H9 (cell line): ENCODE measurements at regions not wholly inside any gene's neighbourhood (a gene's known extent, or its start where the extent isn't known, plus 50 kb on each side); places are given as distances from the start of the nearest gene placed in this dataset.

Experiments used
- DNase-seq: peaks from one replicate; pipeline ENCODE4 v3.0.0-alpha.2; 2017
- H2AFZ ChIP-seq: one replicate; pipeline ENCODE4 v1.6.1; 2013; ENCODE audit warnings: mild to moderate bottlenecking, low read length, control low read depth, moderate library complexity
- H2AK5ac ChIP-seq: 2 replicates; pipeline ENCODE4 v1.6.1; 2013; ENCODE audit warnings: low read length, control low read depth, mixed read lengths; ENCODE audit not compliant: insufficient read length
- H2BK120ac ChIP-seq: one replicate; pipeline ENCODE4 v1.6.1; 2013; ENCODE audit warnings: low read depth, mild to moderate bottlenecking, low read length, control low read depth, inconsistent platforms; ENCODE audit not compliant: poor library complexity, severe bottlenecking
- H2BK12ac ChIP-seq: 2 replicates; pipeline ENCODE4 v1.6.1; 2013; ENCODE audit warnings: low read length, control low read depth, mixed read lengths, low read depth; ENCODE audit not compliant: insufficient read length
- H2BK15ac ChIP-seq: 2 replicates; pipeline ENCODE4 v1.6.1; 2013; ENCODE audit warnings: low read depth, low read length, control low read depth
- H2BK20ac ChIP-seq: one replicate; pipeline ENCODE4 v1.6.1; 2013; ENCODE audit warnings: low read depth, mild to moderate bottlenecking, low read length, control low read depth, inconsistent platforms; ENCODE audit not compliant: poor library complexity, severe bottlenecking
- H2BK5ac ChIP-seq: 2 replicates; pipeline ENCODE4 v1.6.1; 2013; ENCODE audit warnings: low read length, control low read depth, mixed read lengths; ENCODE audit not compliant: insufficient read length
- H3K14ac ChIP-seq: 2 replicates; pipeline ENCODE4 v1.6.1; 2013; ENCODE audit warnings: low read length, control low read depth; ENCODE audit not compliant: insufficient read depth
- H3K18ac ChIP-seq: 2 replicates; pipeline ENCODE4 v1.6.1; 2013; ENCODE audit warnings: low read depth, mild to moderate bottlenecking, mixed read lengths, low read length, control low read depth; ENCODE audit not compliant: insufficient read length
- H3K23ac ChIP-seq: 2 replicates; pipeline ENCODE4 v1.6.1; 2013; ENCODE audit warnings: low read length, control low read depth, mixed read lengths, low read depth; ENCODE audit not compliant: insufficient read length
- H3K23me2 ChIP-seq: 2 replicates; pipeline ENCODE4 v1.6.1; 2013; ENCODE audit warnings: low read depth, mild to moderate bottlenecking, mixed read lengths, low read length, control low read depth; ENCODE audit not compliant: insufficient read length, poor library complexity, severe bottlenecking
- H3K27ac ChIP-seq: 2 replicates; pipeline ENCODE4 v1.5.1; 2013; ENCODE audit warnings: low read length, control low read depth, mixed read lengths, low read depth; ENCODE audit not compliant: insufficient read length
- H3K27me3 ChIP-seq: 2 replicates; pipeline ENCODE4 v1.6.1; 2013; ENCODE audit warnings: low read length, control low read depth, inconsistent platforms; ENCODE audit not compliant: insufficient read depth
- H3K4ac ChIP-seq: 2 replicates; pipeline ENCODE4 v1.6.1; 2013; ENCODE audit warnings: low read depth, mild to moderate bottlenecking, control low read depth, inconsistent platforms, low read length, moderate library complexity
- H3K4me1 ChIP-seq: 2 replicates; pipeline ENCODE4 v1.6.1; 2013; ENCODE audit warnings: low read length, control low read depth, inconsistent platforms; ENCODE audit not compliant: insufficient read depth
- H3K4me2 ChIP-seq: 2 replicates; pipeline ENCODE4 v1.6.1; 2013; ENCODE audit warnings: low read length, control low read depth, mixed read lengths; ENCODE audit not compliant: insufficient read length, insufficient read depth
- H3K56ac ChIP-seq: 2 replicates; pipeline ENCODE4 v1.6.1; 2013; ENCODE audit warnings: low read depth, mild to moderate bottlenecking, mixed read lengths, low read length, control low read depth; ENCODE audit not compliant: insufficient read length
- H3K79me1 ChIP-seq: 2 replicates; pipeline ENCODE4 v1.6.1; 2013; ENCODE audit warnings: low read depth, mild to moderate bottlenecking, moderate library complexity, low read length, control low read depth, inconsistent platforms; ENCODE audit not compliant: insufficient read depth, poor library complexity, severe bottlenecking
- H3K79me2 ChIP-seq: 2 replicates; pipeline ENCODE4 v1.6.1; 2013; ENCODE audit warnings: low read length, control low read depth, inconsistent platforms; ENCODE audit not compliant: insufficient read depth
- H3K9ac ChIP-seq: 2 replicates; pipeline ENCODE4 v1.6.1; 2013; ENCODE audit warnings: low read length, control low read depth, mixed read lengths; ENCODE audit not compliant: insufficient read length; ENCODE audit errors: extremely low read depth
- H3K9me3 ChIP-seq: one replicate; pipeline ENCODE4 v1.6.1; 2013; ENCODE audit warnings: low read depth, low read length, inconsistent platforms; ENCODE audit not compliant: control insufficient read depth
- H3T11ph ChIP-seq: one replicate; pipeline ENCODE4 v1.6.1; 2013; ENCODE audit warnings: mild to moderate bottlenecking, low read length, control low read depth, inconsistent platforms
- H4K20me1 ChIP-seq: one replicate; pipeline ENCODE4 v1.6.1; 2013; ENCODE audit not compliant: control insufficient read depth, insufficient read length, insufficient read depth
- H4K5ac ChIP-seq: 2 replicates; pipeline ENCODE4 v1.6.1; 2013; ENCODE audit warnings: low read depth, mild to moderate bottlenecking, mixed read lengths, low read length, control low read depth; ENCODE audit not compliant: insufficient read length
- H4K8ac ChIP-seq: replicated peaks from 2 replicates; pipeline ENCODE4 v1.6.1; 2013; ENCODE audit warnings: low read length, control low read depth, mixed read lengths, low read depth; ENCODE audit not compliant: insufficient read length
- H4K91ac ChIP-seq: 2 replicates; pipeline ENCODE4 v1.6.1; 2013; ENCODE audit warnings: low read depth, mild to moderate bottlenecking, moderate library complexity, mixed read lengths, low read length, control low read depth; ENCODE audit not compliant: insufficient read length
- H3K27ac Mint-ChIP-seq, 3 experiments: 2 replicates in 2 of 3; 3 replicates in 1 of 3; pipeline ENCODE4 v1.8.0; 2020 to 2021; ENCODE audit warnings: mixed read lengths in 3 of 3, mild to moderate bottlenecking in 1 of 3, moderate library complexity in 1 of 3
- H3K27me3 Mint-ChIP-seq: 2 replicates; pipeline ENCODE4 v1.8.0; 2021; ENCODE audit warnings: low read depth, mild to moderate bottlenecking, moderate library complexity, mixed read lengths
- H3K36me3 Mint-ChIP-seq, 3 experiments: 2 replicates in 2 of 3; 3 replicates in 1 of 3; pipeline ENCODE4 v1.8.0; 2020 to 2021; ENCODE audit warnings: low read depth in 3 of 3, mixed read lengths in 3 of 3; ENCODE audit not compliant: insufficient read depth in 1 of 3
- H3K4me1 Mint-ChIP-seq, 2 experiments: 2 replicates each; pipeline ENCODE4 v1.8.0; 2020; ENCODE audit warnings: mixed read lengths in 2 of 2
- H3K4me3 Mint-ChIP-seq, 2 experiments: 2 replicates in 1 of 2; 3 replicates in 1 of 2; pipeline ENCODE4 v1.8.0; 2020 to 2021; ENCODE audit warnings: mild to moderate bottlenecking in 2 of 2, mixed read lengths in 2 of 2, moderate library complexity in 1 of 2
- H3K9me3 Mint-ChIP-seq, 2 experiments: 2 replicates in 1 of 2; 3 replicates in 1 of 2; pipeline ENCODE4 v1.8.0; 2020; ENCODE audit warnings: mild to moderate bottlenecking in 2 of 2, mixed read lengths in 2 of 2, moderate library complexity in 1 of 2
- WGBS: extraction: QIAGEN DNeasy Blood & Tissue Kit; methylation state at CpG from one replicate; pipeline ENCODE4 v1.1.7; 2013; ENCODE audit warnings: missing lambda C conversion rate, low lambda C conversion rate, mixed read lengths; ENCODE audit not compliant: insufficient read length; ENCODE audit errors: extremely low coverage; 5-methylcytosine and 5-hydroxymethylcytosine counted together
- TF ChIP-seq, protein P1 (sequence below): fragments of 200-600 bp; sonication (generic); conservative IDR thresholded peaks from 3 replicates; pipeline ENCODE4 v1.8.0; 2021; ENCODE audit warnings: antibody characterized with exemption, mild to moderate bottlenecking

DNA sequence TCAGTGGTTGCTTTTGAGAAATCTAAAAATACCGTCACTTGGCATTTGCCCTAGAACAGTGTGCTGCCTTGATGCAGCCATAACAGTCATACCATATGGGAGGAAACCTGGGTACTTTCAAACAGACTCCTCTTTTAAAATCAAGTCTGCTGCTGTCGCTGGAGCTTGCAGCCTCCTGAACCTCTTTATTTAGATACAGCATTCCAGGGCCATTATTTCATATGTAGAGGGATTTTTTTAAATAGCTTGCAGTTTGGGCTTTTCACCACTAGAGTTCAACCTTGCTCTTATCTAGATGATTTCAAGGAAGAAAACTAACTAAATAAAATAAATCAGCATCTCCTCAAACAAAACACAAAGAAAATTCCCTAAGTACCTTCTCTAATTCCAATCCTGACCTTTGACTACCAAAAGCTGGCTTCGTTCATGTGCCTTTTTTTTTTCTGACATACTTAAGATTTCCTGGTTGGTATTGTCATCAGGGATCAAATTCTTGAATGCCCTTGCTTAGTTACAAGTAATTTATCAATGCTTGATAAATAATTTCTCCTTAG, 111.6 kb downstream of the KBTBD8 start:
- Histone ChIP-seq H4K8ac (no peak overlapping the region), H3K23me2 (no peaks in the 10 kb centered on the region), H3K23ac (no peak overlapping the region), H2AK5ac (no peak overlapping the region), H3K18ac (no peak overlapping the region), H3K79me2 (no peaks in the 10 kb centered on the region), H3K14ac (no peak overlapping the region), H2BK12ac (no peak overlapping the region), H4K91ac (no peak overlapping the region), H4K20me1 (no peaks in the 10 kb centered on the region), H3K9ac (no peak overlapping the region), H3K79me1 (no peaks in the 10 kb centered on the region), H3K27ac (no peak overlapping the region), H4K5ac (no peak overlapping the region), H2BK20ac (no peak overlapping the region), H2BK5ac (no peak overlapping the region), H3K4me2 (no peak overlapping the region), H2BK15ac (no peak overlapping the region), H3K56ac (no peak overlapping the region), H3K27me3 (no peaks in the 10 kb centered on the region), H3T11ph (no peak overlapping the region), H3K4me1 (peaks cover 4% of the 10 kb centered on the region; the same call in 1 of the 2 replicates), H3K9me3 (no peaks in the 10 kb centered on the region), H3K4ac (no peak overlapping the region), H2AFZ (no peak overlapping the region), H2BK120ac (no peak overlapping the region)
- H3K9me3 Mint-ChIP-seq: peaks cover 0 to 2% of the 10 kb centered on the region in 2 experiments; a peak in 1 of 5 replicates
- DNase-seq: no peak
- TF ChIP-seq, protein P1, sequence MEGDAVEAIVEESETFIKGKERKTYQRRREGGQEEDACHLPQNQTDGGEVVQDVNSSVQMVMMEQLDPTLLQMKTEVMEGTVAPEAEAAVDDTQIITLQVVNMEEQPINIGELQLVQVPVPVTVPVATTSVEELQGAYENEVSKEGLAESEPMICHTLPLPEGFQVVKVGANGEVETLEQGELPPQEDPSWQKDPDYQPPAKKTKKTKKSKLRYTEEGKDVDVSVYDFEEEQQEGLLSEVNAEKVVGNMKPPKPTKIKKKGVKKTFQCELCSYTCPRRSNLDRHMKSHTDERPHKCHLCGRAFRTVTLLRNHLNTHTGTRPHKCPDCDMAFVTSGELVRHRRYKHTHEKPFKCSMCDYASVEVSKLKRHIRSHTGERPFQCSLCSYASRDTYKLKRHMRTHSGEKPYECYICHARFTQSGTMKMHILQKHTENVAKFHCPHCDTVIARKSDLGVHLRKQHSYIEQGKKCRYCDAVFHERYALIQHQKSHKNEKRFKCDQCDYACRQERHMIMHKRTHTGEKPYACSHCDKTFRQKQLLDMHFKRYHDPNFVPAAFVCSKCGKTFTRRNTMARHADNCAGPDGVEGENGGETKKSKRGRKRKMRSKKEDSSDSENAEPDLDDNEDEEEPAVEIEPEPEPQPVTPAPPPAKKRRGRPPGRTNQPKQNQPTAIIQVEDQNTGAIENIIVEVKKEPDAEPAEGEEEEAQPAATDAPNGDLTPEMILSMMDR: peak; percentile 80
- H3K4me1 Mint-ChIP-seq: peaks cover 17 to 18% of the 10 kb centered on the region in 2 experiments
- no peaks in the 10 kb centered on the region for H3K36me3 Mint-ChIP-seq
- no CpG with 5 or more reads among the region's 3 CpGs for WGBS
- H3K4me3 Mint-ChIP-seq: no peak overlapping the region
- H3K27me3 Mint-ChIP-seq: no peaks in the 10 kb centered on the region
- H3K27ac Mint-ChIP-seq: peak overlapping the region in 2 of 3 experiments; percentile 68 to 80; a peak in 3 of 7 replicates
